ENCODE measurements at regions not wholly inside any gene's neighbourhood (a gene's known extent, or its start where the extent isn't known, plus 50 kb on each side); places are given as distances from the start of the nearest gene placed in this dataset.

- Histone ChIP-seq H3K79me2 (replicated peaks; ENCODE audit: insufficient read depth, low read length) (no peaks in the 10 kb centered on the region), H3K27me3 (ENCODE audit: insufficient read depth, low read depth, low read length) (no peaks in the 10 kb centered on the region), H3F3A (ENCODE audit: insufficient read depth, low read length, poor library complexity, severe bottlenecking) (no peaks in the 10 kb centered on the region), H3K9me2 (ENCODE audit: insufficient read depth, low read length) (no peaks in the 10 kb centered on the region), H3K27ac (ENCODE audit: low read length) (peak overlapping the region; percentile 55), H3K9me3 (ENCODE audit: low read length) (no peaks in the 10 kb centered on the region), H3K4me2 (ENCODE audit: low read length) (no peak overlapping the region), H3K36me3 (ENCODE audit: insufficient read depth, low read length) (no peaks in the 10 kb centered on the region), H3K4me3 (ENCODE audit: low read length) (peak overlapping the region; percentile 38), H2AFZ (ENCODE audit: low read depth, low read length) (no peak overlapping the region), H4K20me1 (ENCODE audit: insufficient read depth) (no peaks in the 10 kb centered on the region), H3K9ac (ENCODE audit: low read length) (peak overlapping the region; percentile 12)
- TF ChIP-seq TAF1 (IDR thresholded peaks at IDR 0.05; ENCODE audit: low read depth) (no peak), POLR2AphosphoS5 (IDR thresholded peaks at IDR 0.05) (no peak), MXI1 (conservative IDR thresholded peaks at IDR 0.05; ENCODE audit: poor library complexity, severe bottlenecking) (no peak), EZH2 (IDR thresholded peaks at IDR 0.05; ENCODE audit: borderline replicate concordance, insufficient read depth, low read length, poor library complexity, severe bottlenecking) (no peak), EP300 (conservative IDR thresholded peaks at IDR 0.05; ENCODE audit: poor library complexity, severe bottlenecking) (no peak), SMC3 (conservative IDR thresholded peaks at IDR 0.05; ENCODE audit: poor library complexity) (no peak), CTCF (IDR thresholded peaks at IDR 0.05; ENCODE audit: poor library complexity, severe bottlenecking) (no peak), RAD21 (conservative IDR thresholded peaks at IDR 0.05) (no peak), REST (IDR thresholded peaks at IDR 0.05; ENCODE audit: borderline replicate concordance) (no peak)
Observed at GRCh38 chr12:123078120-123078465, 72.8 kb downstream of the PITPNM2 start.

GRCh38 chr12:123077298-123078119 lies 73.4 kb downstream of the PITPNM2 start:
- Histone ChIP-seq H3K79me2 (replicated peaks; ENCODE audit: insufficient read depth, low read length) (no peaks in the 10 kb centered on the region), H3K4me3 (ENCODE audit: low read length) (peak overlapping the region; percentile 38), H3K27ac (ENCODE audit: low read length) (peak overlapping the region; percentile 55), H2AFZ (ENCODE audit: low read depth, low read length) (no peak overlapping the region), H4K20me1 (ENCODE audit: insufficient read depth) (no peaks in the 10 kb centered on the region), H3K9me2 (ENCODE audit: insufficient read depth, low read length) (no peaks in the 10 kb centered on the region), H3K9ac (ENCODE audit: low read length) (peak overlapping the region; percentile 42), H3K36me3 (ENCODE audit: insufficient read depth, low read length) (no peaks in the 10 kb centered on the region), H3K4me2 (ENCODE audit: low read length) (no peak overlapping the region), H3K27me3 (ENCODE audit: insufficient read depth, low read depth, low read length) (no peaks in the 10 kb centered on the region), H3F3A (ENCODE audit: insufficient read depth, low read length, poor library complexity, severe bottlenecking) (no peaks in the 10 kb centered on the region), H3K9me3 (ENCODE audit: low read length) (no peaks in the 10 kb centered on the region)
- TF ChIP-seq CTCF (IDR thresholded peaks at IDR 0.05; ENCODE audit: poor library complexity, severe bottlenecking), result peak; percentile 31
- TF ChIP-seq POLR2AphosphoS5 (IDR thresholded peaks at IDR 0.05), result no peak
